ENCODE measurements at regions not wholly inside any gene's neighbourhood (a gene's known extent, or its start where the extent isn't known, plus 50 kb on each side); places are given as distances from the start of the nearest gene placed in this dataset.

GRCh38 chr3:98692787-98693473, 70.2 kb upstream of the ST3GAL6 start:
- TF ChIP-seq, protein P1, sequence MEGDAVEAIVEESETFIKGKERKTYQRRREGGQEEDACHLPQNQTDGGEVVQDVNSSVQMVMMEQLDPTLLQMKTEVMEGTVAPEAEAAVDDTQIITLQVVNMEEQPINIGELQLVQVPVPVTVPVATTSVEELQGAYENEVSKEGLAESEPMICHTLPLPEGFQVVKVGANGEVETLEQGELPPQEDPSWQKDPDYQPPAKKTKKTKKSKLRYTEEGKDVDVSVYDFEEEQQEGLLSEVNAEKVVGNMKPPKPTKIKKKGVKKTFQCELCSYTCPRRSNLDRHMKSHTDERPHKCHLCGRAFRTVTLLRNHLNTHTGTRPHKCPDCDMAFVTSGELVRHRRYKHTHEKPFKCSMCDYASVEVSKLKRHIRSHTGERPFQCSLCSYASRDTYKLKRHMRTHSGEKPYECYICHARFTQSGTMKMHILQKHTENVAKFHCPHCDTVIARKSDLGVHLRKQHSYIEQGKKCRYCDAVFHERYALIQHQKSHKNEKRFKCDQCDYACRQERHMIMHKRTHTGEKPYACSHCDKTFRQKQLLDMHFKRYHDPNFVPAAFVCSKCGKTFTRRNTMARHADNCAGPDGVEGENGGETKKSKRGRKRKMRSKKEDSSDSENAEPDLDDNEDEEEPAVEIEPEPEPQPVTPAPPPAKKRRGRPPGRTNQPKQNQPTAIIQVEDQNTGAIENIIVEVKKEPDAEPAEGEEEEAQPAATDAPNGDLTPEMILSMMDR (IDR thresholded peaks at IDR 0.05) = no peak
- no peak for TF ChIP-seq POLR2AphosphoS5 (IDR thresholded peaks at IDR 0.05; ENCODE audit: low read depth, low read length)
- TF ChIP-seq, protein P2, sequence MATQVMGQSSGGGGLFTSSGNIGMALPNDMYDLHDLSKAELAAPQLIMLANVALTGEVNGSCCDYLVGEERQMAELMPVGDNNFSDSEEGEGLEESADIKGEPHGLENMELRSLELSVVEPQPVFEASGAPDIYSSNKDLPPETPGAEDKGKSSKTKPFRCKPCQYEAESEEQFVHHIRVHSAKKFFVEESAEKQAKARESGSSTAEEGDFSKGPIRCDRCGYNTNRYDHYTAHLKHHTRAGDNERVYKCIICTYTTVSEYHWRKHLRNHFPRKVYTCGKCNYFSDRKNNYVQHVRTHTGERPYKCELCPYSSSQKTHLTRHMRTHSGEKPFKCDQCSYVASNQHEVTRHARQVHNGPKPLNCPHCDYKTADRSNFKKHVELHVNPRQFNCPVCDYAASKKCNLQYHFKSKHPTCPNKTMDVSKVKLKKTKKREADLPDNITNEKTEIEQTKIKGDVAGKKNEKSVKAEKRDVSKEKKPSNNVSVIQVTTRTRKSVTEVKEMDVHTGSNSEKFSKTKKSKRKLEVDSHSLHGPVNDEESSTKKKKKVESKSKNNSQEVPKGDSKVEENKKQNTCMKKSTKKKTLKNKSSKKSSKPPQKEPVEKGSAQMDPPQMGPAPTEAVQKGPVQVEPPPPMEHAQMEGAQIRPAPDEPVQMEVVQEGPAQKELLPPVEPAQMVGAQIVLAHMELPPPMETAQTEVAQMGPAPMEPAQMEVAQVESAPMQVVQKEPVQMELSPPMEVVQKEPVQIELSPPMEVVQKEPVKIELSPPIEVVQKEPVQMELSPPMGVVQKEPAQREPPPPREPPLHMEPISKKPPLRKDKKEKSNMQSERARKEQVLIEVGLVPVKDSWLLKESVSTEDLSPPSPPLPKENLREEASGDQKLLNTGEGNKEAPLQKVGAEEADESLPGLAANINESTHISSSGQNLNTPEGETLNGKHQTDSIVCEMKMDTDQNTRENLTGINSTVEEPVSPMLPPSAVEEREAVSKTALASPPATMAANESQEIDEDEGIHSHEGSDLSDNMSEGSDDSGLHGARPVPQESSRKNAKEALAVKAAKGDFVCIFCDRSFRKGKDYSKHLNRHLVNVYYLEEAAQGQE (IDR thresholded peaks at IDR 0.05; ENCODE audit: insufficient read depth in 1 of 2, low read depth in 2 of 2, low read length in 1 of 2) = no peak

Measured in Panc1 (cell line).